Inferior parietal cortex (tissue), 1 donor: ENCODE measurements at regions not wholly inside any gene's neighbourhood (a gene's known extent, or its start where the extent isn't known, plus 50 kb on each side); places are given as distances from the start of the nearest gene placed in this dataset.

Source experiments
- DNase-seq: peaks from one replicate; pipeline ENCODE4 v3.0.0-alpha.2; 2016; ENCODE audit errors: extremely low spot score

DNA sequence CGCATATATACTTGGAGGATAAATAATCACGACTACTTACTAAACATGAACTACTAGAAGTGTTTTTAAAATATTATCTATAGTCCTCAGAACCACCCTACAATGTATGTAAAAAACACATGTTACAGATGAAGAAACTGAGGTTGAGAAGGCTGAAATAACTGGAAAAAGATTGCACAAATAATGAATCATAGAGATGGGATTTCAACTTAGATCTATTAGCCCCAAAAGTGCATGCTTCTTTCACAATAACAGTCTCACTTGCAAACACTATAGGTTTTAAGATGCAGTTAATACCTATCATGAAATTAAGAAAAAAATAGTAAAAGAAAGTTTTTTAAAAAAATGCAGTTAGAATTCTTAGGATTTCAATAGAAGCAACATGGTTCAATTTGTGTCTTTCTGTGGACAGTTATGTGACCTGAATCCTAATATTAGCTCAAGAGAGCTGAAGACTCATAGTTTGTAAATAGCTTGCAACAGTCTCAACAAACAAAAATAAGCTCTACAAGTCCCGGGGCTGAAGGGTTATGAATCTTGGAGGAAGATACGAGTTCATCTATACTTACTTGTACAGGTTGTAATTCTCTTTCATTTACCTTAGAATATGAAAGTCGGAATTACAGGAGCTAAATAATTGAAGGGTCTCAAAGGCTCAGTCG lies 58.6 kb upstream of the NTPCR start:
- DNase-seq = no peak

DNA sequence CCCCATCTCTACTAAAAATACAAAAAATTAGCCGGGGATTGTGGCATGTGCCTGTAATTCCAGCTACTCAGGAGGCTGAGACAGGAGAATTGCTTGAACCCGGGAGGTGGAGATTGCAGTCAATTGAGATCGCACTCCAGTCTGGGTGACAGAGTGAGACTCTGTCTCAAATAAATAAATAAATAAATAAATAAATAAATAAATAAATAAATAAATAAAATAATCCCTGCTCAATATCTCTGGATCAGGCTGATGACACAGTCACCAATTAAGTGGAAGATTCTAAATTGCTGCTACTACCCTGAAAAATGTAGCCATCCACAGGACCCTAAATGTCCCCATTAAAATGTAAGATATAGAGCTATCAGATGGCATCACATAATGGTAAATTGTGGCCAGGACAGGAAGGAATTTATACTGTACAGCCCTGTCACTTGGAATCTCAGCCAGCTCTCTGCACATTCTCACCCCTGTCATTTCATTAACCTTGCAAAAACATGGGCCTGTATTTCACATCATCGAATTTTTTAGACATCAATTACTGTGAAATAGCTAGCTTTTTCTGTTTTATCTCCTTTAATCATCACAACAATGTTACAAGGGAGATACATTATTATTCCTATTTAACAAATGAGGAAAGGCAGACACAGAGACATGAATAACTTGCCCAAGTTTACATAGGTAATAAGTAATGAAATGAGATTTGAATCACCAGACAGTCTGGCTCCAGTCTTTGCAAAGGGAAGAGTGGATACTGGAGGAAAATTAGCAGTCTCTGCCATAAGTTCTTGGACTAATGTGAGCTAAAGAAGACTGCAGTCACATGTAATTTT lies 56.7 kb upstream of the NTPCR start:
- no peak for DNase-seq

DNA sequence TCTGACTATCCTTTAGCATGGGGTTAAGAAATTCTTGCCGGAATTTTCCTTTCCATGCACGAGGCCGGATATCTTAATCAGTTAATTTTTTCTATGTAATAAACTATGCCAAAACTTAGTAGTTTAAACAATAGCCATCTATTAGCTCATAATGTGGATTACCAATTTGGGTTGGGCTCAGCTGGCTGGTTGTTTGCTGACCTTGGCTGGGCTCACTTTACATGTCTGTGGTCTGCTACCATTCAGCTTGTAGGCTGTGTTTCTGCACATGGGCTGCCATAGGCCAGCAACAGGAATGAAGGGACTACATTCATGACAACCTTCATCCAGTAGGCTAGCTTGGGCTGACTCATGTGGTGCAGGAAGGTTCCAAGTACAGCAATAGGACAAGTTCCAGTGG lies 56.0 kb upstream of the NTPCR start:
- DNase-seq = no peak

DNA sequence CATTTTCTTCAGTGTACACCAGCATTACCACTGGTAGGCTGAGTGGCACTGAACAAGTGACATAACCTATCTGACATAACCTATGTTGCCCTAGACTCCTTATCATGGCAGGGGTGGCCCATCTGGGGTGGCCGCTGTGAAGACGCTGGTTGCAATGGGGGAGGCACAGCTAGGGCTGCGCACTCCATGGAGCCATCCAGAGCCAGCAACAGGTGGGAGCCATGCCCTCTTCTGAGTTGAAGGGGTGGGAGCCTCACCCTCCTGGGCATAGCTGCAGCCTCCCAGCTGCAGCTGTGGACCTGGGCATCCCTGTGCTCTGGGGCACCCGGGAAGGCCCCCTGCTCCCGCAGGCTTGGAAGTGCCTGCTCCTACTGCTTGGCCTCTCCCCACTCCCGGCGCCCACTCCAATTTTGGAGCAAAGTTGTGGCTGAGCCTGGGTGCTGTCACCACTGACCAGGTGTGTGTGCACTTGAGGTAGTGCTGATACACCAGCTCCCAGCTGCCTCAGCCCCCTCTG lies 52.4 kb upstream of the NTPCR start:
- DNase-seq = no peak

DNA sequence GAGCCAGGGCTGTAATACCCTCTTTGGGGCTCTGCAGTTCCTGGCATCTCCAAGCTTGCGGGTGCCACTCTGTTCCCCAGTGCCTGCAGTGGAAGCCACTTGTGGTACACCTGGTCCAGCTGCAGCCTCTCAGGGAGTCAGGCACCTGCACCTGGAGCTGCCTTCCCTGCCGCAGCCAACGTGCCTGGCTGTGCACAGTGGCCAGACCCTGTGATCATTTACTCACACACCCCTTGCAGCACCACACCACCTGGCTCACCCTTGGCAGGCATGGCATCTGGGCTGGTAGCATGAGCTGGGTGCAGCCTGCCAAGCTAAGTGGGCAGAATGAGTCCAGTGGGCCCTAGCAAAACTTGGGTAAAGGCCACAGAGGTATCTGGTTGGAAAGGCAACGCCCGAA lies 51.1 kb upstream of the NTPCR start:
- DNase-seq = no peak

DNA sequence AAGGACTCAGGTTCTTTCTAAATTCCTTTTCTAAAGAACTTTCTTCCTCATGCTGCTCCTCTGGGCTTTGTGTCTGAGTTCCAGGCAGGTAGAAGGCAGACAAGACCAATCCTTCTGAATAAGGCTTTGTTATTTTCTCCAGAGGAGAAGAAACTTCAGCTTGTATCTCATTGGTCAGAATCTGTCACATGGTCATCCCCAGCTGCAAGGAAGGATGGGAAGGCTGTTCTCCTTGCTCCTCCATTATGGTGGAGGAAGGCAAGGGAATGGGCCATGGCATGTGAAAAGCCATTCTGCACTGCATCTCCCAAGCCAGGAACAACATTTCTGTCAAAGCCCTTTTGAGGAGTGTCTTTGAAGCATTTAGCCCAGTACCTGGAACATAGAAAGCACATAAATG lies 50.6 kb upstream of the NTPCR start:
- no peak for DNase-seq
